Cardiac fibroblast (primary cell): ENCODE measurements at regions not wholly inside any gene's neighbourhood (a gene's known extent, or its start where the extent isn't known, plus 50 kb on each side); places are given as distances from the start of the nearest gene placed in this dataset.

Experiments
- DNase-seq, 2 donors: peaks; one replicate each; pipeline versions ENCODE4 v3.0.0 to v3.0.0-alpha.2; 2010; ENCODE audit warnings: low read depth in 2 of 2
- H3K4me3 ChIP-seq, 2 donors: replicated peaks in 1 of 2; 1 replicate in 1 of 2; 2 replicates in 1 of 2; pipeline ENCODE4 v1.5.1; 2011; ENCODE audit warnings: low read depth in 2 of 2, low read length in 2 of 2, mild to moderate bottlenecking in 2 of 2, moderate library complexity in 1 of 2
- TF ChIP-seq, protein P1 (sequence below): IDR thresholded peaks from one replicate; pipeline ENCODE4 v1.5.1; 2011; ENCODE audit warnings: low read depth, mild to moderate bottlenecking, low read length, inconsistent platforms

DNA sequence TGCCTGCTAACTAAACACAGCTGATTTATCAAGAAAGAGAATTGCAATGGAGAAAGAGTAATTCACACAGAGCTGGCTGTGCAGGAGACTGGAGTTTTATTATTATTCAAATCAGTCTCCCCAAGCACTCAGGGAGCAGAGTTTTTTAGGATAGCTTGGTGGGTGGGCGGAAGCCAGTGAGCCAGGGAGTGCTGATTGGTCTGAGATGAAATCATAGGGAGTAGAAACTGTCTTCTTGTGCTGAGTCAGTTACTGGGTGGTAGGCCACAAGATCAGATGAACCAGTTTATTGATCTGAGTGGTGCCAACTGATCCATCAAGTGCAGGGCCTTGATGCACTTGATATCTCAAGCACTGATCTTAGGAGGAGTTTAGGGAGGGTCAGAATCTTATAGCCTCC lies 891.9 kb upstream of the CADM2 start:
- TF ChIP-seq, protein P1, sequence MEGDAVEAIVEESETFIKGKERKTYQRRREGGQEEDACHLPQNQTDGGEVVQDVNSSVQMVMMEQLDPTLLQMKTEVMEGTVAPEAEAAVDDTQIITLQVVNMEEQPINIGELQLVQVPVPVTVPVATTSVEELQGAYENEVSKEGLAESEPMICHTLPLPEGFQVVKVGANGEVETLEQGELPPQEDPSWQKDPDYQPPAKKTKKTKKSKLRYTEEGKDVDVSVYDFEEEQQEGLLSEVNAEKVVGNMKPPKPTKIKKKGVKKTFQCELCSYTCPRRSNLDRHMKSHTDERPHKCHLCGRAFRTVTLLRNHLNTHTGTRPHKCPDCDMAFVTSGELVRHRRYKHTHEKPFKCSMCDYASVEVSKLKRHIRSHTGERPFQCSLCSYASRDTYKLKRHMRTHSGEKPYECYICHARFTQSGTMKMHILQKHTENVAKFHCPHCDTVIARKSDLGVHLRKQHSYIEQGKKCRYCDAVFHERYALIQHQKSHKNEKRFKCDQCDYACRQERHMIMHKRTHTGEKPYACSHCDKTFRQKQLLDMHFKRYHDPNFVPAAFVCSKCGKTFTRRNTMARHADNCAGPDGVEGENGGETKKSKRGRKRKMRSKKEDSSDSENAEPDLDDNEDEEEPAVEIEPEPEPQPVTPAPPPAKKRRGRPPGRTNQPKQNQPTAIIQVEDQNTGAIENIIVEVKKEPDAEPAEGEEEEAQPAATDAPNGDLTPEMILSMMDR, result no peak
- no peak overlapping the region for H3K4me3 ChIP-seq
- DNase-seq, result no peak

DNA sequence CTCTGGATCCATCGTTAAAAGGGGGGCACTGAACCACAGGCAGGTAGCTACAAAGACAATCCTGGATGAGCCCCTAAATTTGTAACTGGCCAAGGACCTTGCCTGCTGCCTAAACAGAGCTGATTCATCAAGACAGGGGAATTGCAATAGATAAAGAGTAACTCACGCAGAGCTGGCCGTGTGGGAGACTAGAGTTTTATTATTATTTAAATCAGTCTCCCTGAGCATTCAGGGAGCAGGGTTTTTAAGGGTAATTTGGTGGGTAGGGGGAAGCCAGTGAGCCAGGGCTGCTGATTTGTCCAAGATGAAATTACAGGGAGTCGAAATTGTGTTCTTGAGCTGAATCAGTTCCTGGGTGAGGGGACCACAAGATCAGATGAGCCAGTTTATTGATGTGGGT lies 885.1 kb upstream of the CADM2 start:
- no peak for DNase-seq
- TF ChIP-seq, protein P1, result no peak
- no peak overlapping the region for H3K4me3 ChIP-seq

DNA sequence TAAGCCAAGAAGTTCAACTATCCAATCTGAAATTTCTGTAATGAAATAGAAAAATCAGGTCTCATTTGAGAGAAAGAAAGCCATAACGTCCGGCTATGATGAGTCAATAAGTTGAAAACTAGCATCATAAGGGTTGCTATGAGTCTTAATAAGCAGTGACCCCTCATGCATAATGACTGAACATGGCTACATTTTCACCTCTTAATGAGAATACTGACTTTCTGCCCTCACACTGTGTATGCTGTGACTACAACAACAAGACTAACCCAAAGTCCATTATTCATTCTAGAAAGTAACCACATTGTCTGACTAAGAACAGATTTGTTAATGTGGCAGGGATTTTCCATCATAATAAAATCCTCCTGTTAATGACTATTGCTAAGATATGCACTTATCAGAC lies 884.0 kb upstream of the CADM2 start:
- no peak overlapping the region for H3K4me3 ChIP-seq
- no peak for DNase-seq
- TF ChIP-seq, protein P1, result no peak

DNA sequence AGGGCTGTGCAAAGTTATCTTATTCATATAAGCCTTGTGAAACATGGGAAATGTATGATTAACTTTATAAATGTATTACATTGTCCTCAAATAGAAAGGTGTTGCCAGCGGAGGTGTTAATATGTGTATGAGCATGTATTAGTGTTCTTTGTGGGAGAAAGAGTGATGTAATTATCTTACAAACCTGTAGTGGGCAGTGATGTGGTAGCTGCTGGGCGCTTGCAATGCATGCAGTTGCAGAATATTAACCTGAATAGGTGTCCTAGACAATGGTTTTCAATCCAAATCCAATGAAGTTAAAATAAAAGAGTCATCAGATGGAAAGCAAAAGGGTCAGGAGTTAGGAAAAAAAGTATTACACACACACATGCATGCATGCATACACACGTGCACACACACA lies 881.3 kb upstream of the CADM2 start:
- no peak overlapping the region for H3K4me3 ChIP-seq
- TF ChIP-seq, protein P1, result no peak
- DNase-seq, result no peak

DNA sequence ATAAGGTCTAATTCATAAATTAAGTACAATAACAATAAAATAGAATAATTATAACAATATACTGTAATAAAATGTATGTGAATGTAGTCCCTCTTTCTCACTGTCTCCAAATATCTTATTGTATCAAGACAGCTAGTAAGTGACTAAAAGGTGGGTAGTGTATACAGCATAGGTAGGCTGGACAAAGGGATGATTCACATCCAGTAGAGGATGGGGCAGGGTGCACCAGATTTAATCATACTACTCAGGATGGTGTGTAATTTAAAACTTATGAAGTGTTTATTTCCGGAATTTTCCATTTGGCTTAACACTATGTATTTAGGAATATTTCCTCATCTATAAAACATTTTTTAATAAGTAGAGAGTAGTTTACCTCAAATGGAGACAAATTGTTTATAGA lies 876.1 kb upstream of the CADM2 start:
- H3K4me3 ChIP-seq, result no peak overlapping the region
- TF ChIP-seq, protein P1, result no peak
- no peak for DNase-seq

DNA sequence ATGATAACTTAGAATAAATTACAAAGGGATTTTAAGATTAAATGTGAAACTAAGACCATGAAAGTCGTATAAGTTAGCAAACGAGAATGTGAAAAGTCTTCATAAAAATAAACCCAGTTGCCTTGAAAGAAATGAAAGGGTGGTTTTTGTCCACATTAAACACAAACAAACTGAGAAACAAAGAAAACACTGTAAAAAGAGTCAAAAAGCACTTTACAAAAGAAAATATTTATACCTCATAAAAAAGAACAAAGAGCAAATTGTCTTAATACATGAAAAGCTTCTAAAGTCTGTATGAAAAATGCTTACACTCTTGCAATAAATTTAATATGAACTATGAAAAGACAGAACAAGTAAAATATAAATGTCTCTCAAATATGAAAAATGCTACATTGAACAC lies 865.9 kb upstream of the CADM2 start:
- TF ChIP-seq, protein P1, result no peak
- no peak for DNase-seq
- H3K4me3 ChIP-seq, result no peak overlapping the region

DNA sequence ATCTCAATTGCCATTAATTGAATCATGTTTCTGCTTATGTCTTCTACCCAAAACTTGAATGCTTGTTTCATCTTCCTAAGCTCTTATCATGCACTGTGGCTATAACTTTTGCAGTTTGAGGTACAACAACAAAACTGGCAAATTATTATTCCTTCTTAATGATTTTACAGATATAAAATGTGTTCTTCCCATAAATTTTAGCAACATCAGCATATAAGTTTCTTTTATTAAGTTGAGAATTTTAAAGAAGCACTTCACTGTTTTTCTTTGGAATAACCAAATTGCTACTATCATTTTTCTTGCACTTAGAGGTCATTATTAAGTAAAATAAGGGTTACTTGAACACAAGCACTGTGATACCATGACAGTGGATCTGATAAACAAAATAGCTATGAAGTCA lies 862.6 kb upstream of the CADM2 start:
- TF ChIP-seq, protein P1, result no peak
- no peak for DNase-seq
- no peak overlapping the region for H3K4me3 ChIP-seq
